HG02938 (cell line): ENCODE measurements at regions not wholly inside any gene's neighbourhood (a gene's known extent, or its start where the extent isn't known, plus 50 kb on each side); places are given as distances from the start of the nearest gene placed in this dataset.

Experiments used
- ATAC-seq: cut with Tn5 transposase; IDR thresholded peaks from one replicate; pipeline ENCODE4 v1.9.1; 2021; ENCODE audit warnings: mild to moderate bottlenecking, moderate library complexity; ENCODE audit not compliant: unreplicated experiment

- no peak for ATAC-seq
These were observed 98.2 kb upstream of the CYP1B1 start for GRCh38 chr2:38174131-38174530.

GRCh38 chr2:38173683-38174082 lies 97.7 kb upstream of the CYP1B1 start:
- no peak for ATAC-seq

GRCh38 chr2:38171208-38171855 lies 95.4 kb upstream of the CYP1B1 start:
- no peak for ATAC-seq

- ATAC-seq, result no peak
These were observed 94.8 kb upstream of the CYP1B1 start for GRCh38 chr2:38170733-38171132.

- ATAC-seq, result no peak
These were observed 94.1 kb upstream of the CYP1B1 start for GRCh38 chr2:38170067-38170466.

- no peak for ATAC-seq
These were observed 92.9 kb upstream of the CYP1B1 start for GRCh38 chr2:38168710-38169480.

- no peak for ATAC-seq
These were observed 92.0 kb upstream of the CYP1B1 start for GRCh38 chr2:38167968-38168350.

- no peak for ATAC-seq
These were observed 89.7 kb upstream of the CYP1B1 start for GRCh38 chr2:38165698-38166097.

GRCh38 chr2:38164881-38165280 lies 88.9 kb upstream of the CYP1B1 start:
- no peak for ATAC-seq

- ATAC-seq, result no peak
These were observed 87.6 kb upstream of the CYP1B1 start for GRCh38 chr2:38163579-38163978.

- ATAC-seq, result no peak
These were observed 87.1 kb upstream of the CYP1B1 start for GRCh38 chr2:38163006-38163405.

GRCh38 chr2:38160516-38160915 lies 84.6 kb upstream of the CYP1B1 start:
- no peak for ATAC-seq

- no peak for ATAC-seq
These were observed 83.6 kb upstream of the CYP1B1 start for GRCh38 chr2:38159597-38159996.

GRCh38 chr2:38159191-38159590 lies 83.2 kb upstream of the CYP1B1 start:
- ATAC-seq, result no peak

- no peak for ATAC-seq
These were observed 82.6 kb upstream of the CYP1B1 start for GRCh38 chr2:38158378-38159118.

- no peak for ATAC-seq
These were observed 80.5 kb upstream of the CYP1B1 start for GRCh38 chr2:38156436-38156835.

GRCh38 chr2:38155015-38155414 lies 79.1 kb upstream of the CYP1B1 start:
- ATAC-seq, result no peak

GRCh38 chr2:38154395-38154794 lies 78.4 kb upstream of the CYP1B1 start:
- no peak for ATAC-seq

- ATAC-seq, result no peak
These were observed 77.7 kb upstream of the CYP1B1 start for GRCh38 chr2:38153476-38154135.

- no peak for ATAC-seq
These were observed 77.0 kb upstream of the CYP1B1 start for GRCh38 chr2:38152913-38153312.

GRCh38 chr2:38152035-38152434 lies 76.1 kb upstream of the CYP1B1 start:
- ATAC-seq, result no peak
